HG02870 (cell line): ENCODE measurements at regions not wholly inside any gene's neighbourhood (a gene's known extent, or its start where the extent isn't known, plus 50 kb on each side); places are given as distances from the start of the nearest gene placed in this dataset.
A peak's percentile ranks its signal among the peaks of the same experiment; 100 is the strongest.
"Not testable (repeated sequence)": the region's sequence is repeated elsewhere in the genome, so short reads cannot be mapped to it uniquely, and the experiment has no call there.

ENCODE experiments used
- ATAC-seq: cut with Tn5 transposase; IDR thresholded peaks from one replicate; pipeline ENCODE4 v1.9.1; 2021; ENCODE audit warnings: mild to moderate bottlenecking, moderate library complexity; ENCODE audit not compliant: unreplicated experiment

DNA sequence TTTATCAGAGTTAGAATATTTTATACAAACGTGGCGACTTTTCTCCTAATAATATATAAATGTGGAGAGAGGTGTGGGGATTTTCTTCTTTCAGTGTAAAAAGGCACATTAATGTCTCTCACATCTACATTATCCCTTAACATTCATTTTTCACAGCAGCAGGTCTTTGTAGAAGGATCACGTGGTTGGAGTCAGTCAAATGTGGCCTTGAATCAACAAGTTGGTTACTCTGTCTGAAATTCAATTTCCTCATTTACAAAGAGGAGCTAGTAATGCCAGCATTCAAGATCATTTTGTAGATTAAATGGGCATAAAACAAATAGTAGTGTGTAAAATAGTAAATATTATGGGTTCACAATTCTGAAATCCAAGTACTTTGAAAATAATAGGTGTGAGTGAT is 183.1 kb upstream of the SEMA3E start:
- no peak for ATAC-seq

DNA sequence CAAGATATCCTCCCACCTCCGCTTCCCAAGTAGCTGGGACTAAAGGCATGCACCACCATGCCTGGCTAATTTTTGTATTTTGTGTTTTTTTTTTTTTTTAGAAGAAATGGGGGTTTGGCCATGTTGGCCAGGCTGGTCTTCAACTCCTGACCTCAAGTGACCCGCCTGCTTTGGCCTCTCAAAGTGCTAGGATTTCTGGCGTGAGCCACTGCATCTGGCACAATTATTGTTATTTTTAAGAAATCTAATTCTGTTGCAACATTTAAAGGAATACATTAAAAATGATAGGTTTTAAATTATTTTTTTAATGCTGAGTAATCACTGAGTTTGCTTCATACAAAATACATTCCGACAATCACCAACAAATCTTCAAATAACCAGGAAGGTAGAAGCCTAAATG is 178.1 kb upstream of the SEMA3E start:
- no peak for ATAC-seq

DNA sequence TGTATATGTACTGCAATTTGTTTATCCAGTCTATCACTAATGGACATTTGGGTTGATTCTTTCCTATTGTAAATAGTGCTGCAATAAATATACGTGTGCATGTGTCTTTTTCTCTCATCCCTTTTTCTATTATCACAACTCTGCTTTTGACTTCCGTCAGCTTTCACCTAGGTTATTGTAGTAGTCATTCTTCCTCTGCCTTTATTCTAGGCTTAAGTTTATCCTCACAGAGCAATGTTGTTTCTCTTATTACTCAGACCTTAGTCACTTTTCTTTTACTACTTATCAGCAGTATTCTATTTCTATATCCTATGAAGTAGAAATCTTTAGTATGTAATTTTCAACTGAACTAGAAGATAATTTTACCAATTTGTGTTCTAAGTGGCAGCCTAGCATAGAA is 175.3 kb upstream of the SEMA3E start:
- ATAC-seq, result no peak

DNA sequence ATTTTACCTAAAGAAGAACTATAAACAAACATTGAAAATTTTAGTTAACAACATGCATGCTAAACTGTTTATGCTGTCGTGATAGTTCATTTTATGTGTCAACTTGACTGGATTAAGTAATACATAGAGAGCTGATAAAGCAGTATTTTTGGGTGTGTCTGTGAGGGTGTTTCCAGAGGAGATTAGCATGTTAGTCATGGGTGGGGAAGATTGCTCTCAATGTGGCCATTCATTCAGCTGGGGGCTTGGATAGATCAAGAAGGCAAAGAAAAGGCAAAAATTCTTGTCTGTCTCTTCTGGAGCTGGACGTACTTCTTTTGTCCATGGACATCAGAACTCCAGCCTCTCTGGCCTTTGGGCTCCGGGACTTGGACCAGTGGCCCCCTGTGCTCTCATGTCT is 172.9 kb upstream of the SEMA3E start:
- no peak for ATAC-seq

DNA sequence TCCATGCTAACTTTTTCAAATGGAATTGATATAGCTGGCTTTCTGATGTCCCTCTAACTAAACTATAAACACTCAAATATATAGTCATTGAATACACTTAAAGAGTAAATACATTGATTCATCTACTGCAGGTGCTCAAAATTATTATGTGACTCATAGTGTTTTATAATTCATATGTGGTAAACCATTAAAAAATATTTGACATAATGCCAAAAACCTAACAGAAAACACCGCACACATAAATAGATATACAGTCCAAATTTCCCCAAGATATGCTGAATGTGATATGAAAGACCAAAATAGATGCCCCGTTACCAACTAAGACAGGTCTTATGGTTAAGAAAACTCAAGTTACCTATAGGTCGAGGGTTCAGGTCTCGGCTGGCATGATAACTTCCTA is 171.7 kb upstream of the SEMA3E start:
- ATAC-seq, result no peak

DNA sequence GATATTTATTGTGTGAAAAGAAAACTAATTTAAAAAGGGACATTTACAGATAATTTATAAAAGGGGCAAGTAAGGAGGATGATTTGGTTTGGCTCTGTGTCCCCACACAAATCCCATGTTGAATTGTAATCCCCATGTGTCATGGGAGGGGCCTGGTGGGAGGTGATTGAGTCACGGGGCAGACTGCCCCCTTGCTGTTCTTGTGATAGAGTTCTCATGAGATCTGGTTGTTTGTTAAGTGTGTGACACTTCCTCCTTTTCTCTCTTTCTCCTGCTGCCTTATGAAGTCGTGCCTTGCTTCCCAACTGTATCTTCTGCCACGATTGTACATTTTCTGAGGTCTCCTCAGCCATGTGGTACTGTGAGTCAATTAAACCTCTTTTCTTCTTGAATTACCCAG is 171.0 kb upstream of the SEMA3E start:
- no peak for ATAC-seq

DNA sequence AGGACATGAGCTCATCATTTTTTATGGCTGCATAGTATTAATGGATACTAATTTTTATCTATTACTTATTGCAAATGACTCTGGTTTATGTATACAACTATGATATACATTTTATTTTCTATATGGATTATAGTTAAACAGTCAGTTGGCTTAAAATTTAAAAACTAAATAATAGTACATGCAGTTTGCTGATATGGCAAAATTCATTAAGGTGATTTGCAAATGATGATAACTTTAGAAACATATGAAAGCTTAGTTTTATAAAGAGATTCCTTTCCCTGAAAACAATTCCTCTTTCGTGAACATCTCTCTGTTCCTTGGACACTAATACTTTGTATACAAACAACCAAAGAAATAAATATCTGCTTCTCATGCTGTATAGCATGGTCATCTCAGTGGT is 165.5 kb upstream of the SEMA3E start:
- no peak for ATAC-seq

DNA sequence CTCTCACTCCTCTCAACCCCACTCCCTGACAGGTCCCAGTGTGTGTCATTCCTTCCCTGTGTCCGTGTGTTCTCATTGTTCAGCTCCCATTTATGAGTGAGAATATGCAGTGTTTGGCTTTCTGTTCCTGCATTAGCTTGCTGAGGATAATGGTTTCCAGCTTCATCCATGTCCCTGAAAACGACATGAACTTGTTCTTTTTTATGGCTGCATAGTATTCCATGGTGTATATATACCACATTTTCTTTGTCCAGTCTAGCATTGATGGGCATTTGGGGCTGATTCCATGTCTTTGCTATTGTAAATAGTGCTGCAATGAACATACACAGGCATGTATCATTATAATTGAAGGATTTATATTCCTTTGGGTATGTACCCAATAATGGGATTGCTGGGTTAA is 163.6 kb upstream of the SEMA3E start:
- ATAC-seq, result not testable (repeated sequence)

DNA sequence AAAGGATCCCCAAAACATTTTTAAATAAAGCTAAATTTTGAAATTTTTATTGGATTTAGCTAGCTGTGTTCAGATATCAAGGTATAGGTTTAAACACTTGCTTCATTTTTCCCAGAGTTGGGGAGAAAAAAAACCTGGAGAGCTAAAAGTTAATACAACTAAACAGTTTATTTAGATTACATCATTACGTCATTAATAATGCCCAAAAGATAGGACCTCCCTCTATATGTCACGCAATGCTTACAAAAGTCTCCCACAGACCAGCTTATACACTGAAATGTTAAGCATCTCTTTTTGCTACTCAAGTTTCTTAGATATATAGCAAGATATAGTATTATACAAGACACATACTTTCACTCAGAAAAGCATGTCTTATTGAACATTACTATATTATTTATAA is 160.0 kb upstream of the SEMA3E start:
- no peak for ATAC-seq

DNA sequence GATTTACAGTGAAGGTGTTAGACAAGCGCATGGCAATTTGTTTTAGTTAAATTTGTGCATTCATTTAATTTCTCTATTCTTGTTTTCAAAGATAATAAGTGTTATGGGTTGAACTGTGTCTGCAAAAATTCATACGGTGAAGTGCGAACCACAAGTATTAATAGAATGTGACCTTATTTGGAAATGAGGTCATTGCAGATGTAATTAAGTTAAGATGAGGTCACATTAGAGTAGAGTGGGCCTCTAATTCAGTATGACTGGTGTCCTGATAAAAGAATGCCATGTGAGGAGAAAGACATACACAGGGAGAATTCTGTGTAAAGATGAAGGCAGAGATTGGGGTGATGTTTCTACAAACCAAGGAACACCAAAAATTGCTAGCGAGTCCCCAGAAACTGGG is 158.8 kb upstream of the SEMA3E start:
- ATAC-seq, result no peak

DNA sequence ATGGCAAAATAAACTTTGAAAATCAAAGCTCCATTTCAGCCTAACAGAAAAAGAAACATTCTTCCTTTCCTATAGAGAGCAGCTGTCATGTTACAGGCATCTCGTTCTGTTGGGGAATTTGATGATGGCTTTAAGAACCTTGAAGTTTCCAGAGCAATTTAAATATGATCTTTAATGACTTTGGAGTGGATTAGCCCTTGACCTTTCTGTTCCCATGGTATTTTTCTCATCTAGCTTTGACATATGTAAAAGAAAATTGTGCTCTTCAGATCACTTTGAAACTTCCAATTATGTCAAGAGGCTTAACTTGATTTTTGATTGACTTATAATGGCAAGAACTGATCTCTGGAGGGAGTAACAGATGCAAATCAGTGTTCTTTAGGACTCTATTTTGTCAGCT is 157.6 kb upstream of the SEMA3E start:
- ATAC-seq, result no peak

DNA sequence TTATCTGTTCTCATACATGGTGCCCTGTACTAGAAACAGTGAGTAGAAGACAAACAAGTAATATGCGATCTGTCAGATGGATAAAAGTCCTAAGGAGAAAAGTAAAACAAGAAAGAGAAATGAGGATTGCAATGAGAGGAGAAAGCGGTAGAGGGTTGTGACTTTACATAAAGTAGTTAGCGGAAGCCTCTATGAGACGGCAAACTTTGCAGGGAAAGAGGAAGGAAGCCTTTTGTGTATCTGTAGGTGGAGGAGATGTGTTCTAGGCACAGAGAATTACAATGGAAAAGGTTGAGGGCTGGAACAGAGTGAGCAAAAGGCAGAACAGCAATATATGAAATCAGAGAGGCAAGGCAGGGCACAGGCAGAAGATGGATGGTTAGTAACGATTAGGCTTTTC is 150.4 kb upstream of the SEMA3E start:
- ATAC-seq, result no peak

DNA sequence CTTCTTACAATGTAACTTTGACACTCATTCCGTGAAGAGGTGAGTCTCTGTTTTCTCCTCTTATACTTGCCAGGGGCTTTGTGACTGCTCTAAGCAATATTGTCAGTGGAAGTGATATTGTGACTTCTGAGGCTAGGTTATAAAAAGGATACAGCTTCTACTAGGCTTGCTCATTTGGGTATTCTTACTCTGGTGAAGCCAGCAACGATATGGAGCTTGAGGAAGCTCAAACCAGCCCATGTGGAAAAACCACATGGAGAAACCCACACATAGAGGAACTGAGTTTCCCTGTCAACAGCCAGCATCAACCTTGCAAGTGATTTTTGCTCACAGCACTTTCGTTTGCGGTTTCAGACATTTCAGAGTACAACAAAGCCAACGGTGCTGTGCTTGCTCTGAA is 149.6 kb upstream of the SEMA3E start:
- ATAC-seq, result peak; percentile 47

DNA sequence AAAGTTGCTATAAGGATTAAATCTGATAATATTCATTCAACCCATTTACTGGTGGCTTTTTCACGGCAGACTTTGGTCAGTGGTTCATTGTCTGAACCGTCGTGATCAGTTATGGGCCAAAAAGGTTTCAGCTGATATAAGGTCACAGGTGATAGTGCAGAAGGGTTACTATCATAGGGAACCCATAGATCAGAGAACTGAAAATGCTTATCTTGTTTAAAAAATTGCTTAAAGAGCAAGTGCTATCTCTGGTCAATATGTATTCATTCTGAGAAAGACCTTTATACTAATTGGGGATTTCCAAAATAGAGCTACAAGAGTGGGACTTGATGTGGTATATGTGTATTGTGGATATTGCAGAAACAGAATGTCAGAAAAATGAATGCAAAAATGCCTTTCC is 147.8 kb upstream of the SEMA3E start:
- peak; percentile 50 for ATAC-seq

DNA sequence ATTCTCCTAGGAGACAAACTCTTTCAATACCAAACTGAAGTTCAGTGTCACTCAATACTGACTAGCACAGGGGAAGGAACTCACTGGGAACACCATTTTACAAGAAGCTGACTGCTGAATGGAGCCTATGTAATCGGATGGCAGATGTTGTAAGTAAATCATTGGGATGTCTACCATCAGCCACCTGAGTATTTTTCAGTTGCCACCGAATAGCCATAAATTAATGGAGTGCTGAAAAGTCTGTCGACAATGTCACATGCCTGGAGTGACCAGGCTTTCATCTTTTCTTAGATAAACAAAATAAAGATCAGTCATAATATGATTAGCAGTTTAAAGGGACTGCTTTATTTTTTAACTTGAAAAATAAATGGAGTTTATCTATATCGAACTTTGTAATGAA is 145.9 kb upstream of the SEMA3E start:
- ATAC-seq, result no peak

DNA sequence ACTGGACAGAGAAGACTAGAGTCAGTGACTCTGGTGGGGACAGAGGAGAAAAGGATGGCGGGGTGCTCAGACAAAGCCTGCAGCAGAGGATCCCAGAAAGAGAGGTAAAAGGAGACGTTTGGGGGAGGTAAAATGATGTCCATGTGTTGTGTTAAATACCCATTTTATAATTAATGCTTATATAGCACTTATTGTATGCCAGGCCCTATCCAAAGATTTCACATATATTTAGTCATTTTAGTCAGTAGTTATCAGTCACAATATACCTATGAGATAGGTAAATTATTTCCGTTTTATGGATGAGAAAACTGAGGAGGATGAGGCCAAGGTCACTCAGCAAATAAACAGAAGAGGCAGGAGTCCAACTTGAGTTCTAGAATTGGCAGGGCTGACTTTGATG is 144.6 kb upstream of the SEMA3E start:
- no peak for ATAC-seq

DNA sequence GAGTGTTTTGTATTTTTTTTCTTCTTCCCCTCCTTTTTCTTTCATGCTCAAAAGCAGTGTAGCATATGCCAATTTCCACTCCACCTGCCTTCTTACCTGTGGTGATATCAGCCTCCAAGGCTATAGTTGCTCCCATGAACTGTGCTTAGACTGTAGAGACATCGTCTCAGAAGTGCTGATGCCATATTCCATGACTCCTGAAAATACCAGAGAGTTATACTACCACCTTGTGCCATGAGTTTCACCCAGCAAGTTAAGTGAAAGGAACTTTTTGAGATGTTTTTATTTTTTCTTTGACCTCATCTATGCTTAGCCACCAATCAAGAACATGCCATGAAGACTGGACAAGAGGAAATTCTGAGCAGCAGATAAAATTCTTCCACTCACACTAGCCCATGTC is 142.8 kb upstream of the SEMA3E start:
- no peak for ATAC-seq

DNA sequence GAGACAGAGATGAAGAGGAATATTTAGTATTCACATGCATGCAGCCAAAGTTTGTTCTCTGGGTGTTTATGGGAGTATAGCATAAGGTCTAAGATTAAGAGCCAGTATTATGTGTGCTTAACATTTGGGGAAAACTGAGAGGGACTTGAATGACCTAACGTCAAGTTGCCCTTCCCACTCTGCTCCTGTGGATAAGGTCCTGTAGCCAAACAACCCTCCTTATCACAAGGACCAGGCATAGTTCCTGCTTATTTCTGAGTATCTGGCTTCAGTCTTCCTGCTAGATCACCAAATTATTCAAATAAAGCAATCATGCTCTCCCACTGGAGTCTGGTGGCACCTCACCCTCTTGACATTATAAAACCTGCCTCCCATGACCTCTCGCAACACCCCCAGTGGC is 137.9 kb upstream of the SEMA3E start:
- no peak for ATAC-seq

DNA sequence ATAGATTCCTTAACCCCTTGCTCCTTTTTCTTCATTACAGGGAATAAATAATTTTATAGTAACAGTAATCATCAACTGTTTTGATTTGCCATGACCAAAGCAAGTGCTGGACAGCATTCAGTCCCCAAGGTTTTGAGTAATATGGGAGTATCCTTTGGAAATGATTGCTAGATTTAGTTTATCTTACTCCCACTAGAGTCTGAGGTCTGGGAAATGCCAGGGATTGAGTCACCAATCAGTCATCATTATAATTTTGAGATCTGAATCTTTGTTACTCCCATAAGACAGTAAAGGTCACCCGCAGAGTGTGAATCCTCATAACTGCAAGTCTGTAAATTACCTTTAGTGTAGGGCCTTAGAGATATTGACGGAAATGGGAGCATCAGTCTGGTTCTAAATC is 133.7 kb upstream of the SEMA3E start:
- ATAC-seq, result no peak

DNA sequence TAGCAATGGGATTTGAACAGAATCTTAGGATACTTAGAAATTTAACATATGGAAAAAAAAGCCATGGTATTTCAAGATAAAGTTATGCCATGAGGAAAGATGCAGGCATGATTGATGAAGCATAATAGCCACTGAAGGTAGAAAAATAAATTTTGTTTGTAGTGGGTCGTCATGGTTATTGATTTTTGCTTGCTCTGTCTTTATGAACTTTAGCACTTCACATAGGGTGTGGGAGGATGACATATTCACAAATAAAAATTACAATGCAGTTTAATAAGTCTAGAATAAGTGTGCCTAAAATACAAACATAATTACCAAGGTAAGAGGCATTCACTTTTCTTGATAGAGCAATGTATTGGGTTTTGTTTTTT is 129.1 kb upstream of the SEMA3E start:
- ATAC-seq, result no peak

DNA sequence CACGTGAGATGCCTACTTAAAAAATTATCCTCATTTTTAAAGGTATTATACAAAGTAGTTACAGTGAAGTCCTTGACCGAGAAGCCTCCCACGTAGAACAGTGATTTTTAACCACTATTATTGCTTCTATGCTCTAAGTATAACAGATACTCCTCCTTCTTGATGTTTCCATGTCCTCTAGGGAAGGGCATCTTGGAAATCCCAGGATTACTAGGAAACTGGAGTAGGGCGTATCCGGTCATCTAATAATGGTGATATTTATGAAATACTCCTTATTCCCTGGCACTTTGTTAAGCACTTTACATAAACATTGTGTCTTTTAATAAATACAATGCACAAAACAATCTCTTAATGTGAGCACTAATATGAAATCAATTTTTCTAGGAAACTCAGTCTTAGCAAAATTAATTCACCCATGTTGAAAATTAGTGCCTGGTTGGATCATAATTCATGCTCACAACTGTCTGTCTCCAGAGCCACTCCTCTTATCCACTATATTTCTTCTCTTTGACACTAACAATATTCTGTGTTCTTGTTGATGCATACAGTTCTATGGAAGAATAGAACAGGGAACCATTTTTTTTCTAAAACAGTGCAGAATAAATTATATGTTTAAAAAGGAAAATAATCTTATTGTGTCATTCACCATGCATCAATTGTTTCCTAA is 128.6 kb upstream of the SEMA3E start:
- no peak for ATAC-seq

DNA sequence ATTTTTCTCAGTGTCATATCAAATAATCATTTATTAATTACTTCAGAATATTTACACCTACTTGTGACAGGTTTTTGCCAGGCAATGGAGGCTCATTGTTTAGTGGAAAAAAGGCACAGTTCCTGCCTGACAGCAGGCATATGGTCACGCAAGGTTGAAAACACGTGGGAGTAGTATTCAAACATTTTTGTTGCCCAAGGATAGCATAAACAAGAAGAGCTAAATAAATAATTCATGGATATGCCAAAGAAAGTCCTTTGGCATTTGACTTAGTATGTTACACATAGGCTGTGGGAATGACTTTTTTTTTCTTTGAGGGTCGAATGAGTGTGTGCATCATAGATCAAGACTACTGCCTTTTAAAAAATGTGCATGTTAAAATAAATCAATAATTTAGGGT is 120.5 kb upstream of the SEMA3E start:
- ATAC-seq, result no peak

DNA sequence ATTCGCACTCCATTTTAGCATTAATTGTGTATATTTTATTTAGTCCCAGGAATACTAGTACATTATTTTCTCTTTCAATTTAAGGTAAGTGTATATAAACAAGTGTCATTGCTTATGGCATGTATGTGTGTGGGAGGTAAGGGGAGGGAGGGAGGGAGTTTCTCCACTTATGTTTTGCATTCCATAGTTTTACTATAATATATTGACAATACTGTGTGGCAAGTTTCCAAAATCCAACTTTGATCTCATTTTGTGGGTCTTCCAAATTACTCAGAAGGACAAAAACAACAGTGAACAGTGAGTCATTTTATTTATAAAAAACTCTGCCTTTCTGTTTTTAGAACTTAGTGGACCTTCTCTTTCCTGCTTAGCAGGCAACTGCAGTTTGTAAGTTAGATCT is 102.3 kb upstream of the SEMA3E start:
- no peak for ATAC-seq

DNA sequence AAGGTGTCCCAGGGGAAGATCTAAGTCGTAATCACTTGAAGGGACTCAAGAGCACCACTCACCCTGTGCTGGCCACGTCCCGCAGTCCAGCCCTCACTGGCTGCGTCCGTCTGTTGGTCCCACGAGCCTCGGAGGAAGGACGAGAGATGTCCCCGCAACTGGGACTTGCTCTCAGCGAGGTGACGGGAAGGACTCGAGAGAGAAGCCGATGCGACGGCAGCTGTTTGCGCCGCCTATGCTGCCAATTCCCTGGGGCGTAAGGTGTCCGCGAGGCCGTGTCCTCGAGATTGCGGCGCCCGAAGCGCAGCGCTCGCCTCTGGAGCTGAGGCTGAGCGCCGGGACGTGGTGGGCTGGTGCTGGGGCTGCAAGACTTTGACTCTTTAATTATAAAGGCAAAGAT is 100.6 kb upstream of the SEMA3E start:
- ATAC-seq, result no peak
